BLaER1 treated with 17β-estradiol and CSF1 and Interleukin-3, amounts not matched to agents 10 nM and 100 nM (cell line): ENCODE measurements at regions not wholly inside any gene's neighbourhood (a gene's known extent, or its start where the extent isn't known, plus 50 kb on each side); places are given as distances from the start of the nearest gene placed in this dataset.

Experiments
- H3K27ac ChIP-seq, 11 experiments: shearing (Covaris generic); formaldehyde crosslinking; 2 replicates each; pipeline ENCODE4 v1.8.1; 2022
- H3K27me3 ChIP-seq, 11 experiments: shearing (Covaris generic); formaldehyde crosslinking; 2 replicates each; pipeline ENCODE4 v1.8.1; 2022
- H3K36me3 ChIP-seq, 11 experiments: shearing (Covaris generic); formaldehyde crosslinking; 2 replicates each; pipeline ENCODE4 v1.8.1; 2022
- H3K4me1 ChIP-seq, 10 experiments: shearing (Covaris generic); formaldehyde crosslinking; 2 replicates each; pipeline ENCODE4 v1.8.1; 2022
- H3K4me2 ChIP-seq, 11 experiments: shearing (Covaris generic); formaldehyde crosslinking; 2 replicates each; pipeline ENCODE4 v1.8.1; 2022
- H3K4me3 ChIP-seq, 10 experiments: shearing (Covaris generic); formaldehyde crosslinking; 2 replicates each; pipeline ENCODE4 v1.8.1; 2022
- H3K9ac ChIP-seq, 11 experiments: shearing (Covaris generic); formaldehyde crosslinking; 2 replicates each; pipeline ENCODE4 v1.8.1; 2022
- H3K9me3 ChIP-seq, 11 experiments: shearing (Covaris generic); formaldehyde crosslinking; replicated peaks in 1 of 11; 2 replicates each; pipeline ENCODE4 v1.8.1; 2022
- H4K20me1 ChIP-seq, 11 experiments: shearing (Covaris generic); formaldehyde crosslinking; 2 replicates each; pipeline ENCODE4 v1.8.1; 2022
- Cebpa-rat ChIP-seq, 11 experiments: shearing (Covaris generic); IDR thresholded peaks; 2 replicates each; pipeline ENCODE4 v1.8.1; 2022

GRCh38 chr1:194289569-194290266 is 1103.3 kb upstream of the B3GALT2 start:
- H3K9ac ChIP-seq: no peak overlapping the region
- H3K4me2 ChIP-seq: peak overlapping the region in 6 of 11 experiments; percentile 1 to 45 (median 24); a peak in 9 of 22 replicates
- H3K27ac ChIP-seq: no peak overlapping the region
- H3K36me3 ChIP-seq: no peaks in the 10 kb centered on the region
- no peak overlapping the region for H3K4me3 ChIP-seq
- TF ChIP-seq Cebpa-rat (IDR thresholded peaks at IDR 0.05): no peak
- H3K9me3 ChIP-seq: no peaks in the 10 kb centered on the region
- H3K27me3 ChIP-seq: no peaks in the 10 kb centered on the region
- no peaks in the 10 kb centered on the region for H4K20me1 ChIP-seq
- H3K4me1 ChIP-seq: peaks cover 0 to 9% (median 7%) of the 10 kb centered on the region in 10 experiments; a peak in 9 of 20 replicates

GRCh38 chr1:194288238-194288637 is 1101.8 kb upstream of the B3GALT2 start:
- Histone ChIP-seq H3K4me3 (no peak overlapping the region), H3K27me3 (no peaks in the 10 kb centered on the region), H4K20me1 (no peaks in the 10 kb centered on the region), H3K27ac (no peak overlapping the region), H3K36me3 (no peaks in the 10 kb centered on the region), H3K9me3 (no peaks in the 10 kb centered on the region), H3K4me1 (peaks cover 0 to 9% (median 7%) of the 10 kb centered on the region in 10 experiments; a peak in 9 of 20 replicates), H3K9ac (no peak overlapping the region), H3K4me2 (no peak overlapping the region)
- TF ChIP-seq Cebpa-rat (IDR thresholded peaks at IDR 0.05): no peak

GRCh38 chr1:194281376-194281775 is 1095.0 kb upstream of the B3GALT2 start:
- Histone ChIP-seq H3K9me3 (no peaks in the 10 kb centered on the region), H4K20me1 (no peaks in the 10 kb centered on the region), H3K4me3 (no peak overlapping the region), H3K36me3 (no peaks in the 10 kb centered on the region), H3K27me3 (no peaks in the 10 kb centered on the region), H3K4me1 (no peaks in the 10 kb centered on the region), H3K9ac (no peak overlapping the region), H3K4me2 (no peak overlapping the region), H3K27ac (no peak overlapping the region)
- TF ChIP-seq Cebpa-rat (IDR thresholded peaks at IDR 0.05): no peak

- H3K27me3 ChIP-seq: no peaks in the 10 kb centered on the region
- no peak for TF ChIP-seq Cebpa-rat (IDR thresholded peaks at IDR 0.05)
- H3K27ac ChIP-seq: no peak overlapping the region
Measured at GRCh38 chr1:194280463-194280862, 1094.0 kb upstream of the B3GALT2 start.

GRCh38 chr1:194279975-194280374 is 1093.6 kb upstream of the B3GALT2 start:
- H4K20me1 ChIP-seq: no peaks in the 10 kb centered on the region
- no peak overlapping the region for H3K9ac ChIP-seq
- H3K27me3 ChIP-seq: no peaks in the 10 kb centered on the region
- H3K36me3 ChIP-seq: no peaks in the 10 kb centered on the region
- H3K4me3 ChIP-seq: no peak overlapping the region
- no peak for TF ChIP-seq Cebpa-rat (IDR thresholded peaks at IDR 0.05)
- no peak overlapping the region for H3K27ac ChIP-seq
- H3K4me1 ChIP-seq: no peaks in the 10 kb centered on the region
- no peak overlapping the region for H3K4me2 ChIP-seq
- H3K9me3 ChIP-seq: no peaks in the 10 kb centered on the region

More at GRCh38 chr1:194280463-194280862, 1094.0 kb upstream of the B3GALT2 start:
- Histone ChIP-seq H3K4me1 (no peaks in the 10 kb centered on the region), H3K9me3 (no peaks in the 10 kb centered on the region), H3K9ac (no peak overlapping the region), H3K36me3 (no peaks in the 10 kb centered on the region), H3K4me2 (no peak overlapping the region), H3K4me3 (no peak overlapping the region), H4K20me1 (no peaks in the 10 kb centered on the region)

GRCh38 chr1:194277927-194278326 is 1091.5 kb upstream of the B3GALT2 start:
- H3K4me2 ChIP-seq: no peak overlapping the region

GRCh38 chr1:194273660-194274059 is 1087.2 kb upstream of the B3GALT2 start:
- no peak overlapping the region for H3K4me2 ChIP-seq
- H3K4me3 ChIP-seq: no peak overlapping the region
- no peak for TF ChIP-seq Cebpa-rat (IDR thresholded peaks at IDR 0.05)

More at GRCh38 chr1:194277927-194278326, 1091.5 kb upstream of the B3GALT2 start:
- Histone ChIP-seq H3K4me3 (no peak overlapping the region), H3K9ac (no peak overlapping the region), H3K27me3 (no peaks in the 10 kb centered on the region), H3K4me1 (no peaks in the 10 kb centered on the region), H3K36me3 (no peaks in the 10 kb centered on the region), H3K9me3 (no peaks in the 10 kb centered on the region), H4K20me1 (no peaks in the 10 kb centered on the region), H3K27ac (no peak overlapping the region)
- TF ChIP-seq Cebpa-rat (IDR thresholded peaks at IDR 0.05): no peak

GRCh38 chr1:194268839-194269238 is 1082.4 kb upstream of the B3GALT2 start:
- no peak for TF ChIP-seq Cebpa-rat (IDR thresholded peaks at IDR 0.05)
- Histone ChIP-seq H3K4me3 (no peak overlapping the region), H3K4me1 (no peaks in the 10 kb centered on the region), H3K9me3 (peaks cover 5 to 13% (median 8%) of the 10 kb centered on the region in 11 experiments; a peak in 21 of 22 replicates), H3K27ac (no peak overlapping the region), H4K20me1 (no peaks in the 10 kb centered on the region), H3K4me2 (no peak overlapping the region), H3K36me3 (no peaks in the 10 kb centered on the region), H3K9ac (no peak overlapping the region), H3K27me3 (no peaks in the 10 kb centered on the region)

More at GRCh38 chr1:194273660-194274059, 1087.2 kb upstream of the B3GALT2 start:
- no peak overlapping the region for H3K27ac ChIP-seq
- H3K9ac ChIP-seq: no peak overlapping the region
- no peaks in the 10 kb centered on the region for H3K4me1 ChIP-seq
- H3K36me3 ChIP-seq: no peaks in the 10 kb centered on the region
- no peaks in the 10 kb centered on the region for H3K9me3 ChIP-seq
- H4K20me1 ChIP-seq: no peaks in the 10 kb centered on the region
- no peaks in the 10 kb centered on the region for H3K27me3 ChIP-seq

GRCh38 chr1:194267021-194267420 is 1080.6 kb upstream of the B3GALT2 start:
- Histone ChIP-seq H3K27ac (no peak overlapping the region), H3K36me3 (no peaks in the 10 kb centered on the region), H3K9ac (no peak overlapping the region), H3K4me3 (no peak overlapping the region), H4K20me1 (no peaks in the 10 kb centered on the region), H3K4me1 (no peaks in the 10 kb centered on the region), H3K27me3 (no peaks in the 10 kb centered on the region), H3K9me3 (peaks cover 20 to 28% (median 23%) of the 10 kb centered on the region in 11 experiments), H3K4me2 (no peak overlapping the region)
- TF ChIP-seq Cebpa-rat (IDR thresholded peaks at IDR 0.05): no peak

- Histone ChIP-seq H3K9ac (no peak overlapping the region), H3K4me3 (no peak overlapping the region), H3K36me3 (no peaks in the 10 kb centered on the region), H3K4me2 (no peak overlapping the region), H3K4me1 (no peaks in the 10 kb centered on the region), H4K20me1 (no peaks in the 10 kb centered on the region), H3K27ac (no peak overlapping the region), H3K27me3 (no peaks in the 10 kb centered on the region), H3K9me3 (no peaks in the 10 kb centered on the region)
- no peak for TF ChIP-seq Cebpa-rat (IDR thresholded peaks at IDR 0.05)
Measured at GRCh38 chr1:194256010-194256409, 1069.6 kb upstream of the B3GALT2 start.
